Right atrium auricular region (tissue), 2 donors: ENCODE measurements at regions not wholly inside any gene's neighbourhood (a gene's known extent, or its start where the extent isn't known, plus 50 kb on each side); places are given as distances from the start of the nearest gene placed in this dataset.

Source experiments
- DNase-seq: peaks from one replicate; pipeline ENCODE4 v3.0.0-alpha.2; 2019; ENCODE audit warnings: low spot score
- H3K27ac ChIP-seq, 2 donors: fragments of 200-600 bp; sonication (generic); 1 replicate in 1 of 2; 2 replicates in 1 of 2; pipeline ENCODE4 v1.5.1; 2016 to 2019
- H3K27me3 ChIP-seq, 2 donors: fragments of 200-600 bp; sonication (generic); one replicate each; pipeline versions ENCODE4 v1.5.1 to v1.6.0; 2017 to 2019
- H3K36me3 ChIP-seq: fragments of 200-600 bp; sonication (generic); one replicate; pipeline ENCODE4 v1.5.1; 2016
- H3K4me1 ChIP-seq, 2 donors: fragments of 200-600 bp; sonication (generic); one replicate each; pipeline versions ENCODE4 v1.5.1 to v1.6.0; 2017 to 2019
- H3K4me3 ChIP-seq, 2 donors: fragments of 200-600 bp; sonication (generic); 1 replicate in 1 of 2; 2 replicates in 1 of 2; pipeline ENCODE4 v1.5.1; 2017 to 2019; ENCODE audit warnings: mild to moderate bottlenecking in 1 of 2, moderate library complexity in 1 of 2
- H3K9me3 ChIP-seq, 2 donors: fragments of 200-600 bp; sonication (generic); one replicate each; pipeline ENCODE4 v1.5.1; 2019
- CTCF ChIP-seq, 2 donors: fragments of 200-600 bp; sonication (generic); IDR thresholded peaks; one replicate each; pipeline ENCODE4 v1.5.1; 2019; ENCODE audit warnings: antibody characterized with exemption in 2 of 2

GRCh38 chr6:142545147-142545546 is 243.3 kb downstream of the ADGRG6 start:
- no peaks in the 10 kb centered on the region for H3K9me3 ChIP-seq
- no peaks in the 10 kb centered on the region for H3K27me3 ChIP-seq
- H3K27ac ChIP-seq: no peak overlapping the region
- H3K4me1 ChIP-seq: no peaks in the 10 kb centered on the region
- no peaks in the 10 kb centered on the region for H3K36me3 ChIP-seq
- no peak for DNase-seq
- no peak for TF ChIP-seq CTCF (IDR thresholded peaks at IDR 0.05)
- no peak overlapping the region for H3K4me3 ChIP-seq

- H3K27me3 ChIP-seq: no peaks in the 10 kb centered on the region
- H3K4me3 ChIP-seq: no peak overlapping the region
- H3K36me3 ChIP-seq: no peaks in the 10 kb centered on the region
- no peaks in the 10 kb centered on the region for H3K9me3 ChIP-seq
- no peak overlapping the region for H3K27ac ChIP-seq
- no peak for DNase-seq
- TF ChIP-seq CTCF (IDR thresholded peaks at IDR 0.05): no peak
- H3K4me1 ChIP-seq: no peaks in the 10 kb centered on the region
These were observed 246.8 kb downstream of the ADGRG6 start for GRCh38 chr6:142548566-142548965.

- no peak for TF ChIP-seq CTCF (IDR thresholded peaks at IDR 0.05)
- no peaks in the 10 kb centered on the region for H3K27me3 ChIP-seq
- no peaks in the 10 kb centered on the region for H3K4me1 ChIP-seq
- H3K4me3 ChIP-seq: no peak overlapping the region
- no peaks in the 10 kb centered on the region for H3K9me3 ChIP-seq
- no peaks in the 10 kb centered on the region for H3K36me3 ChIP-seq
- H3K27ac ChIP-seq: no peak overlapping the region
- DNase-seq: no peak
These were observed 248.7 kb downstream of the ADGRG6 start for GRCh38 chr6:142550310-142551063.

GRCh38 chr6:142551274-142551811 is 249.5 kb downstream of the ADGRG6 start:
- no peaks in the 10 kb centered on the region for H3K36me3 ChIP-seq
- H3K9me3 ChIP-seq: no peaks in the 10 kb centered on the region
- no peaks in the 10 kb centered on the region for H3K27me3 ChIP-seq
- H3K27ac ChIP-seq: no peak overlapping the region
- DNase-seq: no peak
- no peak for TF ChIP-seq CTCF (IDR thresholded peaks at IDR 0.05)
- H3K4me1 ChIP-seq: no peaks in the 10 kb centered on the region
- H3K4me3 ChIP-seq: no peak overlapping the region

- no peaks in the 10 kb centered on the region for H3K36me3 ChIP-seq
- H3K9me3 ChIP-seq: no peaks in the 10 kb centered on the region
- H3K27me3 ChIP-seq: peaks cover 0 to 4% of the 10 kb centered on the region in 2 donors
- TF ChIP-seq CTCF (IDR thresholded peaks at IDR 0.05): no peak
- DNase-seq: no peak
- H3K27ac ChIP-seq: no peak overlapping the region
- no peaks in the 10 kb centered on the region for H3K4me1 ChIP-seq
- no peak overlapping the region for H3K4me3 ChIP-seq
These were observed 257.0 kb downstream of the ADGRG6 start for GRCh38 chr6:142558786-142559185.
